H1 (cell line): ENCODE measurements at regions not wholly inside any gene's neighbourhood (a gene's known extent, or its start where the extent isn't known, plus 50 kb on each side); places are given as distances from the start of the nearest gene placed in this dataset.

ENCODE experiments used
- CHD7 ChIP-seq: fragments of 300-600 bp; sonication (generic); IDR thresholded peaks from 2 replicates; pipeline ENCODE4 v1.7.1; 2012; ENCODE audit warnings: low read length, moderate library complexity, mild to moderate bottlenecking, inconsistent platforms; ENCODE audit not compliant: insufficient replicate concordance
- CTBP2 ChIP-seq: IDR thresholded peaks from 2 replicates; pipeline ENCODE4 v1.7.0; 2011; ENCODE audit warnings: borderline replicate concordance, mild to moderate bottlenecking, moderate library complexity, mixed read lengths, low read length; ENCODE audit not compliant: insufficient read depth, insufficient read length
- HDAC2 ChIP-seq, 2 experiments: fragments of 300-600 bp in 1 of 2; sonication (generic) in 1 of 2; IDR thresholded peaks; 2 replicates each; pipeline ENCODE4 v1.6.1; 2011 to 2012; ENCODE audit warnings: low read depth in 2 of 2, low read length in 2 of 2, mild to moderate bottlenecking in 2 of 2, moderate library complexity in 2 of 2, borderline replicate concordance in 1 of 2, inconsistent platforms in 1 of 2
- RNF2 ChIP-seq: fragments of 200-900, 300-1000 bp; sonication (generic); IDR thresholded peaks from 2 replicates; pipeline ENCODE4 v1.7.1; 2016; ENCODE audit warnings: borderline replicate concordance, low read depth, mild to moderate bottlenecking, antibody characterized with exemption, low read length; ENCODE audit not compliant: poor library complexity, severe bottlenecking; ENCODE audit errors: missing control alignments
- SAP30 ChIP-seq: fragments of 300-600 bp; sonication (generic); IDR thresholded peaks from 2 replicates; pipeline ENCODE4 v1.7.1; 2012; ENCODE audit warnings: low read length, moderate library complexity, mild to moderate bottlenecking, inconsistent platforms; ENCODE audit not compliant: insufficient read depth, insufficient replicate concordance
- SRF ChIP-seq: IDR thresholded peaks from 2 replicates; pipeline ENCODE4 v1.6.1; 2011; ENCODE audit warnings: mild to moderate bottlenecking, low read depth, low read length, moderate library complexity

GRCh38 chr4:188934320-188934962, 795.2 kb downstream of the TRIML1 start (continued):
- no peak for TF ChIP-seq SAP30
- TF ChIP-seq SRF = no peak
- no peak for TF ChIP-seq HDAC2 (IDR thresholded peaks at IDR 0.05; ENCODE audit: borderline replicate concordance in 1 of 2, low read depth in 2 of 2, low read length in 2 of 2)
- no peak for TF ChIP-seq CTBP2
- TF ChIP-seq RNF2 = no peak
- TF ChIP-seq CHD7 = no peak
